Posterior cingulate gyrus (tissue), 11 donors: ENCODE measurements at regions not wholly inside any gene's neighbourhood (a gene's known extent, or its start where the extent isn't known, plus 50 kb on each side); places are given as distances from the start of the nearest gene placed in this dataset.

ENCODE experiments used
- DNase-seq, 10 donors: peaks; one replicate each; pipeline versions ENCODE4 v3.0.0 to v3.0.0-alpha.2; 2020 to 2021; ENCODE audit warnings: mixed read lengths in 3 of 10
- intact Hi-C: fragments of 100-400 bp; cut with DNase I; formaldehyde crosslinking; loops from one replicate; pipeline ENCODE4 v1.15.1; 2023

DNA sequence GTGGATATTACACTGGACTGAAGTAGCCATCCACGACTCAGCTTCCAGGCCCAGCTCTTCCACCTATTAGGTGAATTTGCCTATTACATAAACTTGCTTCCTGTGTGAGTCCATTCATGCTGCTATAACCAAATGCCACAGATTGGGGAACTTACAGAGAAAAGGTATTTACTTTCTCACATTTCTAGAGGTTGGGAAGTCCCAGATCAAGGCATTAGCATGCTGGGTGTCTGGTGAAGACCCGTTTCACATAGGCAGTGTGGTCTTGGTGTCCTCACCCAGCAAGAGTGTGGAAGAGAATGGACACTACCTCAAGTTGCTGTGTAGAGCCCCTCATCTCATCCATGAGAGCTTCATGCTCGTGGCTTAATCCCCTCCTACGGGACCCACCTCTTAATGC, 282.6 kb downstream of the IRX1 start:
- intact Hi-C loops, result no loop called here

DNA sequence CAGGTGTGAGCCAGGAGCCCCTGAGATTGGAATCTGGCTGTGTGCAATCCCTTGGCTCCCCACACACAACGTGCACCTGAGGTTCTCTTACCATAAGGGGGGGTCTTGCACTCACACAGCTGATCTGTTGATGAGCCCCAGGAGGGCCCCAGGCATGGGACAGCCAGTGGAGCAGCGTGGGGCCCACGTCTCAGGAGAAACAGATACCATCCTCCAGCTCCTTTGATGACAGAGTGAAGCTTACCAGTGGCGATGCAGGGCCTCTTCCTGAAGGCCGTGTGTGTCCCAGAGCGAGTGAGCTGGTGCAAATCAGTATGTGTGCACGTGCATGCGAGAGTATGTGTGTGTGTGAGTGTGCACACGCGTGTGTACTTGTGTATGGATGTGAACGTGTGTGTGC, 287.4 kb downstream of the IRX1 start:
- DNase-seq, result no peak
- intact Hi-C loops, result no loop called here

More for the DNA sequence above, 282.6 kb downstream of the IRX1 start:
- DNase-seq, result no peak

DNA sequence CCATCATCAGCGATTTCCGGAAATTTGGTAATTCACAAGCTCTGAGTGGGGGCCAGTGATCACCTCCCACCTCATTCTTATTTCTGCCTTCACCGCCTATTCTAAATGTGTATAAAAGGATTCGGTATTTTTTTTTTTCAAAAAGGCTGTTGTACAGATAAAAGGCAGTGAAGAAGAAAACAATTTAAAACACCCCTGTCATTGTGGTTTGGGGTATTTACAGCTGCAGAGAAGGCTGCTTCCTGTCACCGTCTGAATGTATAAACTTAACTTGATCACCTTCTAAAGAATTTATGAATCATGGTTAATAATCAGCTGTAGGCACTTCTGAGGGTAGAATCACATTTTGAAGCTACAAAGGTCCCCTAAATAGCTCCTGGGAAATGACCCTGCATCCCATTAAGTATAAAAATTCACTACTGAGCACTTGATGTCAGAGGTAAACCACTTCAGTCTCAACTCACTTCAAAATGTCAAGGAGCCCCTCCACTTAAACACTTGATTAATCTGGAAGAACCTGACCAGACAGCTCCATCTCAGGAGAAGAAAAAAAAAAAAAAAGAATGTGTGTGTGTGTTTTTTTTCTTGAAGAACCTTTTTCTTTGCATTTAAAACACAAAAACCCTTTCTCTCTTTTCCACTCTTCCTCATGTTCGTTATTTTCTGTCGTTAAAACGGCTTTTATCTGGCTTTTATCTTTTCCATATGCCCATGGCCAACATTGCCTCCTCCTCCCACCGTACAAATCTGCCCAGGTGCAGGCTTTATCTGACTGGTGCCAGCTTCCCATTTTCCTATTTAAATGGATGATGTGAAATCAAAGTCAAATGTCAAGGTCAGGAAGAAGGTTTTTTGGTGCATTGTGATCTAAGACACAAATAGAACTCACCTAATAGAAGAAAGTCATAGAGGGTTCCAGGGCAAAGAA, 291.2 kb downstream of the IRX1 start:
- intact Hi-C loops, result no loop called here
- no peak for DNase-seq

DNA sequence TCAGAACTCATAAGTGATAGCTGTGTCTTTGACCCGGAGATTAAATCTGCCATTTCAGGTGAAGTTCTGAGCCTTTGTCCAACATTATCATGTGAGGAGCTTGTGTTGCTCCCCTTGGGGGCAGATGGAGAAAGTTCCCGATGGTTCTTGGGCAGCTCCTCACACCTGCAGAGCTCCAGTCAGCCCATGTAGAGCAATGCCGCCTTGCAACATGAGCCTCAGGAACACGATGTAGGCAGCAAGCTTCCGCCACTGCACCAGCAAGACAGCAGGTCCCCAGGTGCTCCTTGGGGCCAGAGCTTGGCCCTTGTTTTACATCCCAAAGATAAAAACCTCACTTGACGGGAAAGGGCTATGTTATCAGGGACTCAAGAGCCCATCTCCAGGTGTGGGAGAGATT, 292.7 kb downstream of the IRX1 start:
- no peak for DNase-seq
- intact Hi-C loops, result no loop called here

DNA sequence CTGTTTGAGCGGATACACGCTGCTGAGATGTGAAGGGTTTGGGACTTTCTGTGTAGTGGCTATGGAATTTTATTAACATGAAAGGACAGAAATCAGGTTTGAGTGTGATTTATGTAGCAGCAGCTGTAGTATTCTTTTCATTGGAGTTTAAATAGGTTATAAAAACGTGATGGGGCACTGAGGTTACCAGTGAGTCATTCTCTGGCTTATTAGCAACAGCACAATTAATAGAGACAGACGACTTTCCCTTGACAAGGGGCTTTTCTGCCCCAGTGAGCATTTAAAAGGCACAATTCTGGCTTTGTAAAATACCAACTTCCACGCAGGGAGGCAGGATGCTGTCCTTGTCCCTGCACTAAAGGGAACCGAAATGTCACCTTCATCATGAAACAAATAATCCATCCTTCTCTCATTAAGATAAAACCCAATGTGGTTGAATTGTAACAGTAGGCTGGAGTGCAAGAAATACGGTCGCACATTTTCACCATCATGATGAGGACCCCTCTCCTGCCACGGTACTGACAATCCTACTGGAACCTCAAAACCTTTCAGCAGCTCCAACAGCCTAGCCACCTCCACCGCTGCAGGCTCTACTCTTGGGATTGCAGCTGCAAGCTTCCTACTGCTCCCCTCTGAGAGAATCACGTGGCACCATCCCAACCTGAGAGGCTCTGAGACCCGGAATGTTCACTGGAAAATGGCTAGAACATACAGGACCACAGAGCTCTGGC, 293.9 kb downstream of the IRX1 start:
- intact Hi-C loops, result no loop called here
- DNase-seq, result no peak

DNA sequence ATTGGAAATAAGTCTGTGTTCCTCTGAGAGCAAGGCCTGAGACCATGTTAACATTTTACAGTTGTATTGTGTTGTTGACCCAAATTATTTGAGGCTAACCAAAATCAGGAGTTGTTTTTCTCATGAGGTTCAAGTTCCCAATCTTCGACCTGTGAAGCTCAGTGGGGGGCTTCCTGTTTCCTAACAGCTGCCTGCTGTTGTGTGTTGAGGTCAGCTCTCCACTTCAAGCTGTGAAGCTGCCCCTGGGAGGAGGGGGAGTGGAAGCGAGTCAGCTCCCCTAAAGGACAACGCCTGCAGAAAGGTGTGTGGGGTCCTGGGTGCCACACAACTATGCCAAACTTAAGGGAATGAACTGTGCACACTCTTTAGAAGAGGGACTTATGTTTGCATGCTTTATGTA, 295.5 kb downstream of the IRX1 start:
- intact Hi-C loops, result no loop called here
- DNase-seq, result no peak

DNA sequence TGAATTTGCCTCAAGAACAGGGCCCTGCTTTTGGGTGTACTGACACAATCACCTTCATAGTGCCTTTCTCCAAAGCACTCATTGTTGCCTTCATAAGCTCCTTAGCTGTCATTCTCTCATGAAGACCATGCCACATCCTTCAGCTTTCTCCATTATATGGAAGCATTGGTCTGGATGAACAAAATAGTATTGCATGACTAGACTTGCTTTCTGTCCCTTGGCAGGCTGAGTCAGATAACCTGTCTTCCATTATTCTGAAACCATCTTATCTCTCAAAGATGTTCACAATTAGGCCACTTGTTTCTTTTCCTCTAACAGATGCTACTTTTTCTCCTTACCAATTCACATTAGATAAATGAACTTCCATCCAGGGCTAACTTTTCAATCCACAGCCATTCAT, 297.9 kb downstream of the IRX1 start:
- intact Hi-C loops, result no loop called here
- no peak for DNase-seq

DNA sequence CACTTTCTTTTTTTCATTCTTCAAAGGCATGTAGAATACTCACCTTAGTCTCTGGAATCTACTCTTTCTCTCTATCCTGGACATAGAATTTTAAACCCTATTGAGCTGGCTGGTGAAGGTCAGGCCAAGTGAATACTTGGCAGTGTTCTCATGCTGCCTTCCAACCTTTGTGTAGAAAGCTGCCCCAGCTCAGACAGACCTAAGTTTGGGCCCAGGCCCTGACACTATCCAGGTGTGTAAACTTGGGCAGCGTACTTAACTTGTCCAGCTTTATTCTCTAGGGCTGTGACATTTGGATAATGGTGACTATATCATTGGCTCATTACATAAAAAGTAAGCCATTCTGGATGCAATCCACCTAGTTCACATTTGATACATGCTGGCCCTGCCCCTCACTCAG, 298.3 kb downstream of the IRX1 start:
- intact Hi-C loops, result no loop called here
- no peak for DNase-seq

DNA sequence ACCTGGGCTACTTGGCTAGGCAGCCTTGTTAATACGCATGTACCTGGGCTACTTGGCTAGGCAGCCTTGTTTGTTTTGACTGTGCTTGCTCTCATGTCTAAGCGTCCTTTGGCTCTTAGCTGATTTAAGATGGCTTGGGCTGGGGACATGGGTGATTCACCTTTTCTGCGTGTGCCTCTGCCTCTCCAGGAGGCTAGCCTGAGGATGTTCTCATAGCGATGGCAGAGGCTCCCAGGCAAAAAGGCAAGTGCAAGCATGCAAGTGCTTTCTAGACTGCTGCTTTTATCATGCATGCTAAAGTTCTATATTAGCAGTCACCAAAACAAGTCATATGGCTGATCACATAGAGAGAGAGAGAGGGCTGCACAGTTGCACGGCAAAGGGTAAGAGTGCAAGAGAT, 300.5 kb downstream of the IRX1 start:
- intact Hi-C loops, result no loop called here
- DNase-seq, result no peak

DNA sequence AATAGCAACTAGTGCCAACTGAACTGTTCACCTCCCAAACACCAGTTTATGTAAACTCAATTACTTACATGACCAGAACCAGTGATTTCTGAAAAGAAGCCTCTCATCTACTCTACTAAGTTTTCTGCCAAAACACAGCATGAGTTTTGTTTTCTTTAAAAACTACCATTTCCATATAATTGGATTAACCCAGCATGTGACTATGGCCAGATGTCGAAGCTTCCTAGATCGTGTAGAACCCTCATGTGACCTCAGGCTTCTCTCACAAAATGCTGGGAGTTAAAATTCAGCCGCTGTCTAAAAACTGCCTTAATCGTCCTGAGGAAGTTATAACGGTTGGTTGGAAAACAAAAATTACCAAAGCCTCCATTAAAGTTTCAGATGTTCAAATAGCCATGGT, 303.5 kb downstream of the IRX1 start:
- intact Hi-C loops, result no loop called here
- DNase-seq, result no peak

DNA sequence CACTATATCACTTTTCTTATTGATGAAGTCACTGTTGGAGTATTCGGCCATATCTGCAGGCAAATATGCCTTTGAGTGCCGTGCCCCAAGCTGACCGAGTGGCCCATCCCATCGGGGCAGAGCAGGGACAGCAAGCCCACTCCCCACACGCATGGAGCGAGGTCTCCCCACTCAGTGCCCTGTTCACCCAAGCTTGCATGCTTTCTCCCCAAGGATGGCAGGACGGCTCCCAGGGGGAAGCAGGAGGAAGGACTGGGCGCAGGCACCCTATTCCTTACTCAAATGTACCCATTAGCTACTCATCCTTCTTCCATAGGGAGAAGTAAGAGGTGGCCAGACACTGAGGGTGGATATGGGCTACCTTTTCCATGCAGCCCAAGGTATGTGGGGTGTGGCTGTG, 309.0 kb downstream of the IRX1 start:
- intact Hi-C loops, result no loop called here
- no peak for DNase-seq

DNA sequence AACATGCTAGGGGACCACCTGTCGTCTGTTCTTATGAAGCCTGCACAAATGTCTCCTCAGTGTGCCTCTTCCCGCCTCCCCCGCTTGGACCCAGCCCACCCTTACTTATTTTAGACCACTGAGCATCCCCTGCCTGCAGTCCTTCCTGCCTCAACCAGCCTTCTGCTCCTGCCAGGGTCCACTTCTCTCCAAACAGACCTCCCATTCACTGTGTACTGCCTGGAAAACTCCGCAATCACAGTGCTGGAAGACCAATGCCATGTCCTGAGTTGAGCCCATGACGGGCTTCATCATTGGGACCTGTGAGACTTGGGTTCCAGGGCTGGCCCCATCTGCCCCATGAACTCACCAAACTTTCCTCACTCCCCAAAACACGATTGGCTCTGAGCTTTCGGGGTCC, 309.4 kb downstream of the IRX1 start:
- intact Hi-C loops, result no loop called here
- DNase-seq, result no peak

DNA sequence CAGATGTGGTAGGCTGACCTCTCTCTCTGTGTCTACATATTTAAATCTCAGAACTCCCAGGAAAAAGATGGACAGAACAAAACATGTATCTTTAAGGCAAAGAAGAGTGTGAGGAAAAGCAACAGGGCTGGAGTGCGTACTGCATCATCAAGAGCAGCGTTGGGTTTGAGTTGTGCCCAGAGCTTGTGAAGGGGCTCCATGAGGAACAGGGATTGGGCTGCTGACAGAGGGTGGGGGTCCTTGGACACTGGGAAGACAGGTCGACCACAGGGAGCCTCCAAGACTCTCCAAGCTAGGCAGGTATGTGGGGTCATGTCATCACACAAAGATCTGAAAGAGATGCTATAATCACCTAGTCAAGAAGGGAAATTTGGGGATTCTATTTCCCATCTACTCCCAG, 309.9 kb downstream of the IRX1 start:
- DNase-seq, result no peak
- intact Hi-C loops, result no loop called here

DNA sequence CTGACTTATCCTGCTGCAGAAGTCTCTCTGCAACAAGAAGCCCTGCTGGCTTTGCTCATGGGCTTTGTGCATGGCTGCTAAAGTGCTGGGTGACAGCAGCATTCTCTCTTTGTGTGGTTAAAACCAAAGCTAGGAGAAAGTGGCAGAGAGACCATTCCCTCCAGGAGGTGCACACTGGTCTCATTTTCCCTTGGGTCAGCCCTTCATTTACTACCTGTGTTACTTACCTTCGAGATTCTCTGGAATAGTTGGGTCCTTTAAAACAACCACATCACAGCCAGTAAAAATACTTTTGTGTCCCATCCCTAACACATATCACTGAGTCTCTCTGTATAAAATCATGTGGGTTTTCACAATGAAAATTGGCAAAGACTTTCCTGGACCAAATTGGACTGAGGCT, 315.5 kb downstream of the IRX1 start:
- no peak for DNase-seq
- intact Hi-C loops, result no loop called here

DNA sequence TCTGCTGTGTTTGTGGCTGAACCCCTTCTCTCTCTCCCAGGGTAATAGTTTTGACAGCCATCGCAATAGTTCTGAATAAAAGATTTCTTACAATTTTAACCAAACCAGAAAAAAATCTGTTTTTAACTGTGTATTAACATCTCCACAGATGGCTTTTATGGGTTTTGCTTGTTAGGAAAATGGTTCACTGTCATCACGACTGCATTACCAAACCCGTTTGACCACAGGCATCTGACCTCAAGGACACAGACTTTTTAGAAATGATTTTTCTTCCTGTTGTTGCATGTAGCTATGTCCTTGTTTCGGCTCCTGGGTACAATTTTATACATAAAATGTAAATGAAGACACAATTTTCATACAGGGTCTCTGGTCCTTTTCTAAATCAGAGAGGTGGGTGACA, 316.1 kb downstream of the IRX1 start:
- intact Hi-C loops, result no loop called here
- no peak for DNase-seq

DNA sequence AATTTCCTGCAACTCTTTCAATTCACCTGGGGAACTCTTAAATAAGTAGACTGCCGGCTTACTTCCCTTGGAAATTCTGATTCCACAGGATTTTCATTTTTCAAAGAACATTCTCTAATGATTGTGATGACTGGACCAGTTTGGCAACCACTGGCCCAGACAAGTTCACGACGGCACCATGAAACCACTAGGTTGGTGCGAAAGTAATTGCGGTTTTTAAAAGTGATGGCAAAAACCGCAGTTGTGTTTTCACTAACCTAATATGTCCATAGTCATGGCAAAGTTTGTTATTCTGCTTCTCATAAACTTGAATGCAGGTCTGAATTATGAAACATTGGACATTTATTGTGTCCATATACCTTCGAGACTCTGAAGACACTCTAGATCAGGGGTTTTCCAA, 317.2 kb downstream of the IRX1 start:
- DNase-seq, result no peak
- intact Hi-C loops, result no loop called here

DNA sequence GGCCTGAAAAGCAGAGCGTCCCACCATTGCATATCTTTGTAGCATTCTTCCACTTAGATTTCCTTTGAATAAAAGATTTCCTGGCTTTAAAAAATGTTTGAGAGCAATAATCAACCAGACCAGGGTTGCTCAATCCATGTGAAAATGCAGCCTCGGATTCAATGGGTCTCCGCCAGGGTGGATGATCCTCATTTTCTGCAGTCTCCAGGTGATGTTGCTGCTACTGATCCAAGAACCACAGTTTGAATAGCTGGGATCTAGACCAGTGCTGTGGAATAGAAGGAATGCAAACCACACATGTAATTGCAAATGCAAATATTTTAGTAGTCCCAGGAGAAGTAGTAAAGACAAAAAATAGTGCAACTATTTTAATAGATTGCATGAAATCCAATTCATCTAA, 317.6 kb downstream of the IRX1 start:
- no peak for DNase-seq
- intact Hi-C loops, result no loop called here

DNA sequence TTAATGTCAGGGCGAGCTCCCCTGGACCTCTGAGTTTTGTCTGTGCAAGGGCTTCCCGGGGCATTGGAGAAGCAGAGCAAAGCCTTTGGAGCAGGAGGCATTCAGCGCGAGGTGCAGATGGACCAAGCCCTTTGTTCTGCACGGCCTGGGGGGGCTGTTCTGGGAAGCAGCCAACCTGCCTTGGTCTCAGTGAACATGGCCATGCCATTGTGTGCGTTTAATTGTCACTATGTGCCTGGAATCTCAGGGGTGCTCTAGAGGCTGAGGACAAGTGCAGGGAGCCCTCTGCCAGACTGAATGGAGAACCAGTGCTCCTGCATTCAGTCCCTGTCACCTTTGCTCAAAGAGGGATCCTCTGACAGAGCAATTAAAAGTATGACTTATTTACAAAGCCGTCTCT, 329.4 kb downstream of the IRX1 start:
- intact Hi-C loops, result no loop called here
- no peak for DNase-seq

DNA sequence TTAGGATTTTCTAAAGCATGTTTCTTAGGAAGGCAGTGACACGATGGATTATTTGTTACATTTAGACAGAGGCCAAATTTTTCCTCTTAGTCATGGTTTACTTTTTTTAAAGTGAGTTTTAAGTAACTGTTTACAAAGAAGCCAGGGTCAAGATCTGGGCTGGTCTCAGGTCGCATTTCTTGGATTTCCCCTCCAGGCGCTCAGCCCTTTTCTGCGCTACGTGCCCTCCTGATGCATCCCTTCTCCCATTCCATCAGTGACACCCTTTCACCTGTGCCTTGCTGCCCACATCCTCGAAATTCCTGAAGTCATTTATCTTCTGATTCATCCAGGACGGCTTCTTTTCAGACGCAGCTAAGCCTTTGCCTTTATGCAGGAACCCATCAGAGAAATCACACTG, 330.3 kb downstream of the IRX1 start:
- intact Hi-C loops, result no loop called here
- no peak for DNase-seq

DNA sequence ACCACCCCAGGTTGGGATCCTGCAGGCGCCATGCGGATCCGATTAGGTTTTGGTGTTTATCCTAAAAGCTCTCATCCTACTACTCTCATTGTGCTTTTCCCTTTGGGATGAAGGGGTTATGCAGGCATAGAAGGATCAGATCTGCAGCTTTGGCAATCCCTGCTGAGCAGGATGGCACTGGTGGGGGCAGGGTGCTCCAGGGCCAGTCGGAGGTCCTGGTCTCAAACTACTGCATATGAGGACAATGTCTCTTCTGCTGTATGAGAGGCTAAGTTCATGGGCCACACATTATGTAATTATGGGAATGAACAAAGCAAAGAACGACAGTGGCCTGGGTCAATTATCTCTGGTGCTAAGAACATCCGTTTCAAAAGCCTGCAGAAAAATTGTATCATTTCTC, 334.2 kb downstream of the IRX1 start:
- intact Hi-C loops, result no loop called here
- DNase-seq, result no peak

DNA sequence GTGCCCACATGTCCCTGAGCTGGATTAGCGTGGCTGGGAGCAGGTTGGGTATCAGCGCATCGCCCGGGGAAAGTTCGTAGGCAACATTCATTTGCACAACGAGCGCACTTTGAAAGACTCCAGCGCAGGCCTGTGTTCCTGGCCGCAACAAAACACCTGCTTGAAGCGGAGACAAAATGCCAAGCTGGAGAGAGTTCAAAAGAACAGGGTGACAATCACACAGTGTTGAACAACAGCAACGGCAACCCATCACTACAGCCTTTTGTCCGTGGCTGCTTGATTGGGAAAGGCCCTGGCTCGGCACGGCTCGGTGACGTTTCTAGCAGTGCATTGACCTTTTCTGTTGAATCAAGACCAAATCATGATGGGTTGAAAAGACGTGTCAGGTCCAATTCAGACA, 336.3 kb downstream of the IRX1 start:
- DNase-seq, result peak in 1 of 10 donors; percentile 81

DNA sequence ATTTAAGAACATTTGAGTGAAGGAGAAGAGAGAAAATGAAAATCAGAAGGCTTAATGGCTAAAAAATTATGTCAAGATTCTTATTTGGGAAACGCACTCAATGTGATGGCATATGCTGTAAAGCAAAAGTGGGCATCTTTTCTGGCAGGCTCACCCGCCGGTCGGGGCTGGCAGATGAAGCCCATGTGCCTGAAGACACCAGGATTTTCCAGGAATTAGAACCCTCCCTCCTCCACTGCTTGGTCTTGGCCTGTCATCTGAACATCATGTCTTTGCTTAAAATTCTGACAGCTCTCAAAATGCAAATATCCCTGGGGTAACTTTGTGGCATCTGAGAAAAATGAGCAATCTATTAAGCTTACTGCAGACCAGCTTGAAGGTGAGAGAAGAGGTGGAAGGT, 337.9 kb downstream of the IRX1 start:
- no peak for DNase-seq
- intact Hi-C loops, result no loop called here

More for the DNA sequence above, 336.3 kb downstream of the IRX1 start:
- intact Hi-C loops, result no loop called here
